Spleen (tissue), 7 donors: ENCODE measurements at regions not wholly inside any gene's neighbourhood (a gene's known extent, or its start where the extent isn't known, plus 50 kb on each side); places are given as distances from the start of the nearest gene placed in this dataset.

Experiments
- POLR2A ChIP-seq, 3 donors: fragments of 450-650 bp; IDR thresholded peaks; one replicate each; pipeline ENCODE4 v1.5.1; 2017; ENCODE audit warnings: antibody characterized with exemption in 3 of 3, mild to moderate bottlenecking in 1 of 3
- TF ChIP-seq, protein P1 (sequence below), 11 experiments: fragments of 200-600 bp in 7 of 11; fragments of 450-650 bp in 4 of 11; sonication (generic) in 4 of 11; IDR thresholded peaks in 8 of 11; conservative IDR thresholded peaks in 3 of 11; 1 replicate in 7 of 11; 2 replicates in 4 of 11; pipeline versions ENCODE4 v1.4.0 to v1.8.0; 2016 to 2021; ENCODE audit warnings: antibody characterized with exemption in 11 of 11, inconsistent platforms in 4 of 11, mild to moderate bottlenecking in 1 of 11
- donor health status: DM: no; HTN: no; CAD: no; lungs with moderate emphysema.
- donor health status: DM: no; HTN: no; CAD: no.
- donor health status: DM: no; HTN: no; CAD: no.

DNA sequence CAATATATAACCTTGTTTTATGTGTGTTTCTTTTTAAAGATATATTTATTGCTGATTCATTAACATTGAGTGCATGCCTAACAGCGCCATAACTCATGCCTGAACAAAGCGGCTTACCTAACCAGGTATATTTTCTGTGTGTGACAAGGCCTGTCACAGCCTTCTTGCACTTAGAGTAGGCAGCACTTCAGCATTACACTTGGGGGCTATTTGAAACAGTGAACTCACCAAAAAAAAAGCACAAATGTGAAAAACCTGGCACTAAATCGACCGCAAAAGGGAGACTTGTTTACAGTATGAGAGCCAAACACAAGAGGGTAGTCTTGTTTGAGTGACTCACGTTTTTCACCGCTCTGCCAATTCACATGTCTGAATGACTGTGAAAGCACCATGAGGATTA, 111.7 kb downstream of the DISP1 start:
- TF ChIP-seq, protein P1, sequence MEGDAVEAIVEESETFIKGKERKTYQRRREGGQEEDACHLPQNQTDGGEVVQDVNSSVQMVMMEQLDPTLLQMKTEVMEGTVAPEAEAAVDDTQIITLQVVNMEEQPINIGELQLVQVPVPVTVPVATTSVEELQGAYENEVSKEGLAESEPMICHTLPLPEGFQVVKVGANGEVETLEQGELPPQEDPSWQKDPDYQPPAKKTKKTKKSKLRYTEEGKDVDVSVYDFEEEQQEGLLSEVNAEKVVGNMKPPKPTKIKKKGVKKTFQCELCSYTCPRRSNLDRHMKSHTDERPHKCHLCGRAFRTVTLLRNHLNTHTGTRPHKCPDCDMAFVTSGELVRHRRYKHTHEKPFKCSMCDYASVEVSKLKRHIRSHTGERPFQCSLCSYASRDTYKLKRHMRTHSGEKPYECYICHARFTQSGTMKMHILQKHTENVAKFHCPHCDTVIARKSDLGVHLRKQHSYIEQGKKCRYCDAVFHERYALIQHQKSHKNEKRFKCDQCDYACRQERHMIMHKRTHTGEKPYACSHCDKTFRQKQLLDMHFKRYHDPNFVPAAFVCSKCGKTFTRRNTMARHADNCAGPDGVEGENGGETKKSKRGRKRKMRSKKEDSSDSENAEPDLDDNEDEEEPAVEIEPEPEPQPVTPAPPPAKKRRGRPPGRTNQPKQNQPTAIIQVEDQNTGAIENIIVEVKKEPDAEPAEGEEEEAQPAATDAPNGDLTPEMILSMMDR (IDR thresholded peaks at IDR 0.05 in 8 of 11, conservative IDR thresholded peaks at IDR 0.05 in 3 of 11), result no peak
- no peak for TF ChIP-seq POLR2A (IDR thresholded peaks at IDR 0.05)
